ENCODE measurements at regions not wholly inside any gene's neighbourhood (a gene's known extent, or its start where the extent isn't known, plus 50 kb on each side); places are given as distances from the start of the nearest gene placed in this dataset.
"Not testable (repeated sequence)": the region's sequence is repeated elsewhere in the genome, so short reads cannot be mapped to it uniquely, and the experiment has no call there.

DNA sequence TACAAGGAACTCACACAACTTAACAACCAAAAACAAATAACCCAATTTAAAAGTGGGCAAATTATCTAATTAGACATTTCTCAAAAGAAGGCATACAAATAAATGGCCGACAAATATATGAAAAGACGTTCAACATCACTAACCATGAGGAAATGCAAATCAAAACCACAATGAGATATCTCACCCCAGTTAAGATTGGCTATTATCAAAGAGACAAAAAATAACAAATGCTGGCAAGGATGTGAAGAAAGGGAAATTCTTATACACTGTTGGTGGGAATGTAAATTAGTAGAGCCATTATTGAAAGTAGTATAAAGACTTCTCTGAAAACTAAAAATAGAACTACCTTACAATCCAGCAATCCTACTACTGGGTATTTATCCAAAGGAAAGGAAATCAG is 96.7 kb upstream of the SIRPG start:
- DNase-seq (ENCODE audit: low spot score) = no peak

DNA sequence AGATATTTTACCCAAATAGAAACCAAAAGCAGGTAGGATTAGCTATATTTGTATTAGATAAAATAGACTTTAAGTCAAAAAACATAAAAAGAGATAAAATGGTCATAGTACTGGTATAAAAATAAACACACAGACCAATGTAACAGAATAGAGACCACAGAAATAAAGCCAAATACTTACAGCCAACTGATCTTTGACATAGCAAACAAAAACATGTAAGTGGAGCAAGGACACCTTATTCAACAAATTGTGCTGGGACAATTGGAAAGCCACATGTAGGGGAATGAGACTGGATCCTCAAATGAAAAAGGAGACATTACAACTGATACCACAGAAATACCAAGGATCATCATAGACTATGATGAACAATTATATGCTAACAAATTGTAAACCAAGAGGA is 94.5 kb upstream of the SIRPG start:
- DNase-seq (ENCODE audit: low spot score) = no peak

- DNase-seq (ENCODE audit: low spot score) = no peak
Measured at GRCh38 chr20:1748777-1749176, 91.2 kb upstream of the SIRPG start.

- no peak for DNase-seq (ENCODE audit: low spot score)
Measured at GRCh38 chr20:1747953-1748577, 90.5 kb upstream of the SIRPG start.

- not testable (repeated sequence) for DNase-seq (ENCODE audit: low spot score)
Measured at GRCh38 chr20:1742049-1742434, 84.5 kb upstream of the SIRPG start.

- DNase-seq (ENCODE audit: low spot score) = no peak
Measured at GRCh38 chr20:1741309-1742048, 83.9 kb upstream of the SIRPG start.

DNA sequence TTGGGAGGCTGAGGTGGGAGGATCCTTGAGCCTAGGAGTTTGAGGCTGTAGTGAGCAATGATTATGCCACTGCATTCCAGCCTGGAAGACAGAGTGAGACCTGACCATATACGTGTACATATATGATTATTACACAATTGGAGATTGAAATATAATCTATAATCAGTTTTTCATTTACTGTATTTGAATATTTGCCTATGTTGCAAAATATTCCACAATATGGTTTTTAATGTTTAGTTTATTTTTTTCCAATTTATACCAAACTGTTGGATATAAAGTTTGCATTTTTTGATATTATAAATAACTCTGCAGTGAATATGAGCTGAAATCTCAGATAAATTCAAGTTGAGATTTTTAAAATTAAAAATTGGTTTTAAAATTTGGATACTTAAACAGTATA is 79.6 kb upstream of the SIRPG start:
- no peak for DNase-seq (ENCODE audit: low spot score)

- DNase-seq (ENCODE audit: low spot score) = no peak
Measured at GRCh38 chr20:1735417-1736089, 78.0 kb upstream of the SIRPG start.

- DNase-seq (ENCODE audit: low spot score) = no peak
Measured at GRCh38 chr20:1734269-1734858, 76.8 kb upstream of the SIRPG start.

GRCh38 chr20:1731828-1732375 is 74.3 kb upstream of the SIRPG start:
- DNase-seq (ENCODE audit: low spot score) = not testable (repeated sequence)

- not testable (repeated sequence) for DNase-seq (ENCODE audit: low spot score)
Measured at GRCh38 chr20:1730981-1731711, 73.6 kb upstream of the SIRPG start.

- DNase-seq (ENCODE audit: low spot score) = not testable (repeated sequence)
Measured at GRCh38 chr20:1727303-1727702, 69.7 kb upstream of the SIRPG start.

GRCh38 chr20:1724901-1725300 is 67.3 kb upstream of the SIRPG start:
- DNase-seq (ENCODE audit: low spot score) = no peak

GRCh38 chr20:1722513-1723050 is 65.0 kb upstream of the SIRPG start:
- no peak for DNase-seq (ENCODE audit: low spot score)

DNA sequence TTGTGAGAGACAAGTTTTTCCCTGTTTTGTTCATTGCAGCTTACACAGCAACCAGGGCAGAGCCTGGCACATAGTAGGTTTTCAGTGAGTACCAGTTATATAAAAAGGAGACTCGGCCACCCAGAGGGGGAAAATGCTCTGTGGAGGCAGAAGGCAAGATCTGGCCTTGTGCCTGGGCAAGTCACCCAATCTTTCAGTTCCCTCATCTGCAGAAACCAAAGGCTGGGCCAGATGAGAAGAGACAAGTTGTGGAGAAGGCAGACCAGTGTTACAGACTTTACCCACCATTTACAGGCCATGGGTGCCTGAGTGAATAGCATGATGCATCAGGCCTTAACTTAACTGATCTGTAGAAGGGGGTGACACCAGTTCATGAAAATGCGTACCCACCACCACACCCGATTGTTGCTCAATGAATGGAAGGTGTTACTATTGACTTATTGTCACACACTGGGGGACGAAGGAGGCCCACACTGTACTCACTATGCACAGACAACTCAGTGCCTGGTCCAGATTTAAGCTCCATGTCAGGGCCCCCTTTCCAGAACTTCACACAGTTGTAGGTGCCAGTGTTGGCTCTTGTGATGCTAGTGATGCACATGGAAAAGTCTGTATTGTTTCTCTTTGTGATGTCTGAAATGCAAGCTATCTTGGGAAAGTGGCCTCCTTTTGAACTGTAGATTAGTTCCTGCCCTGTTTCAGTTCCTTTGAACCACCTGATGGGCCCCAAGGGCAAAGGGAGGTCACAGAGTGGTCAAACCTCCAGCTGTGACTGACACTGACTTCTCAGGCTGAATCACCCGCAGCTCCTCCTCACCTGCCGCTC is 64.3 kb upstream of the SIRPG start:
- DNase-seq (ENCODE audit: low spot score) = no peak

DNA sequence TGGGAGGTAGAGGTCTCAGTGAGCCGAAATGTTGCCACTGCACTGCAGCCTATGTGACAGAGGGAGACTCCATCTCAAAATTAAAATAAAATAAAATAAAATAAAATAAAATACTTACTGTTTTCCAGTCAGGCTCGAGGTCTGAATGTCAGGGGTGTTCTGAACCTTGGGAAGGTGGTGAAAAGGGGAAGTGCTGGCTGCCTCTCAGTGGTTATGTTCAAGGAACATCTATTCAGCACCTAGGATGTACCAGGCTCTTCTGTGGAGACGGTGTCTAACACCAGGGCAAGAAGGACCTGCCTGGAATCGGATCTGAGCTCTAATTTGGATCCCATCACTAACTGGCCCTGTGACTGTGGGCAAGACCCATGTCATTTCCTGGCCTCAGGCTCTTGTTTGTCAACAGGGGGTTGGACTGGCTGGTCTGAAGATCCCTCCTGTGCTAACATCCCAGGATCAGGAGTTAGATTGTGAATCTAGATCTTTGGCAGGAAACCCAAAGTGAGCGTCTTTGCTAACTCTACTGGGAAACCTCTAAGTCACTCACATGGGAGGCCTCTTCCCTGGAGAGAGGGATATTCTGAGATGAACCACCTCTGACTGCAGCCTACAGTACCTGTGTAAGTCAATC is 63.4 kb upstream of the SIRPG start:
- DNase-seq (ENCODE audit: low spot score) = no peak

- no peak for DNase-seq (ENCODE audit: low spot score)
Measured at GRCh38 chr20:1720226-1720625, 62.6 kb upstream of the SIRPG start.

- no peak for DNase-seq (ENCODE audit: low spot score)
Measured at GRCh38 chr20:1718604-1719384, 61.2 kb upstream of the SIRPG start.
